22Rv1 (cell line): ENCODE measurements at regions not wholly inside any gene's neighbourhood (a gene's known extent, or its start where the extent isn't known, plus 50 kb on each side); places are given as distances from the start of the nearest gene placed in this dataset.

Source experiments
- CTCF ChIP-seq: fragments of 450-650 bp; IDR thresholded peaks from 2 replicates; pipeline ENCODE4 v1.5.1; 2017; ENCODE audit warnings: mild to moderate bottlenecking
- ZFX ChIP-seq: fragments of 450-650 bp; IDR thresholded peaks from 2 replicates; pipeline ENCODE4 v1.6.1; 2017; ENCODE audit warnings: antibody characterized with exemption, borderline replicate concordance

DNA sequence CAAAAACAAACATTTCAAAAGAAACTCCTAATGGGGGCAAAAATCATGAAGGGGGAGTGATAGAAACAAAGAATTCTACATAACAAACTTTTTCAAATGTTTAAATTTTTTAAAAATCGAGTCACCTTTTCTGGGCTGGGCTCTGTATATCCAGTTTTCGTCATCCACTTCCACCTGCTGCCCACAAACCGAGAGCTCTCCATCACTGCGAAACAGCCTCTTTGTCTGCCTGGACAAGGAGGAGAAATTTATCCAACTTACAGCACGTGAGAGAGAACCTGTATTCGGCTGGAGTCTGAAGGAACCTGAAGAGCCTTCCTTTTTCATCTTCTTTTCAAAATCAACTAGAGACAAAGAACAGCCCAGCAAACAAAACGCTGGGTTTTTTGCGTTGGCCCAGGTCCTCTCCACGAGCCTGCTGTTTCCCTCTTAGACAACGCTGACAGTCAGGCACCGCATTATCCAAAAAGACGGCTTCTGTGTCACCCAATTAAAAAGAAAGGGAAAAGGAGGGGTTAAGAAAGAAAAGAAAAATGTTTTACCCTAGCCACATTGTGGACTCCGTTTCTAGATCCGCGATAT lies 72.4 kb upstream of the NHSL1 start:
- no peak for TF ChIP-seq CTCF
- no peak for TF ChIP-seq ZFX
